HepG2 (cell line): ENCODE measurements at regions not wholly inside any gene's neighbourhood (a gene's known extent, or its start where the extent isn't known, plus 50 kb on each side); places are given as distances from the start of the nearest gene placed in this dataset.

Experiments used
- ATAC-seq: fragments of 200-7000 bp; cut with Tn5 transposase; 3 replicates; pipeline ENCODE4 v1.9.1; 2020; ENCODE audit warnings: mild to moderate bottlenecking, moderate library complexity
- BruUV-seq: library from RNA; stranded (reverse); fragments of 400-500 nt; replicated peaks from 2 replicates; lab custom pipeline; 2021; lab: Mats Ljungman, UMichigan
- CTCF ChIA-PET: fragments of 300-600 bp; formaldehyde crosslinking; extraction: SDS; loops from one replicate; lab custom pipeline; 2021; ENCODE audit warnings: low total read pairs, inconsistent platforms, low intra/inter-chr PET ratio; lab: Yijun Ruan, JAX
- POLR2A ChIA-PET: fragments of 350-600 bp; sonication (Branson Sonifier 250); formaldehyde crosslinking; loops from one replicate; lab custom pipeline; 2020; ENCODE audit warnings: antibody characterized with exemption, inconsistent platforms; lab: Yijun Ruan, JAX
- DNase-seq: peaks from one replicate; pipeline ENCODE4 v3.0.0-alpha.2; 2015; ENCODE audit warnings: low spot score
- FAIRE-seq: peaks from 3 replicates; lab custom pipeline; 2011; peaks lifted over from hg19 to GRCh38; lab: Jason Lieb, UNC
- H2AFZ ChIP-seq: one replicate; pipeline ENCODE4 v1.6.1; 2011; ENCODE audit warnings: low read length, inconsistent platforms
- H3K27ac ChIP-seq: fragments of 300-600 bp; 3 replicates; pipeline ENCODE4 v1.8.0; 2011; ENCODE audit warnings: mixed run types, mild to moderate bottlenecking, mixed read lengths, low read length, inconsistent platforms; ENCODE audit not compliant: insufficient read depth; ENCODE audit errors: extremely low read length
- H3K27me3 ChIP-seq, 2 experiments: fragments of 200-600 bp in 1 of 2; 2 replicates in 1 of 2; 3 replicates in 1 of 2; pipeline versions ENCODE4 v1.6.0 to v1.8.0; 2011; ENCODE audit warnings: low read length in 2 of 2, mild to moderate bottlenecking in 2 of 2, moderate library complexity in 2 of 2, inconsistent platforms in 1 of 2; ENCODE audit not compliant: insufficient read depth in 2 of 2, control insufficient read depth in 1 of 2
- H3K36me3 ChIP-seq, 2 experiments: fragments of 200-600 bp in 1 of 2; replicated peaks in 1 of 2; 2 replicates in 1 of 2; 3 replicates in 1 of 2; pipeline versions ENCODE4 v1.5.1 to v1.8.0; 2011; ENCODE audit warnings: low read length in 2 of 2, inconsistent platforms in 1 of 2; ENCODE audit not compliant: insufficient read depth in 2 of 2, control insufficient read depth in 1 of 2
- H3K4me1 ChIP-seq: 2 replicates; pipeline ENCODE4 v1.5.1; 2012; ENCODE audit warnings: low read length, inconsistent platforms; ENCODE audit not compliant: insufficient read depth
- H3K4me2 ChIP-seq: 2 replicates; pipeline ENCODE4 v1.6.0; 2011; ENCODE audit warnings: low read depth, low read length, inconsistent platforms
- H3K4me3 ChIP-seq, 3 experiments: fragments of 200-600 bp in 1 of 3; sonication (generic), shearing (Covaris generic) in 1 of 3; replicated peaks in 1 of 3; 2 replicates each; pipeline ENCODE4 v1.5.1; 2011 to 2016; ENCODE audit warnings: low read length in 3 of 3, inconsistent platforms in 2 of 3, low read depth in 2 of 3, mild to moderate bottlenecking in 2 of 3, control low read depth in 1 of 3, mixed read lengths in 1 of 3; ENCODE audit not compliant: insufficient read depth in 1 of 3
- H3K79me2 ChIP-seq: one replicate; pipeline ENCODE4 v1.6.1; 2011; ENCODE audit warnings: low read length, inconsistent platforms; ENCODE audit not compliant: insufficient read depth
- H3K9ac ChIP-seq: 2 replicates; pipeline ENCODE4 v1.6.0; 2011; ENCODE audit warnings: mild to moderate bottlenecking, low read depth, low read length, inconsistent platforms; ENCODE audit not compliant: insufficient read depth
- H3K9me3 ChIP-seq: 2 replicates; pipeline ENCODE4 v1.5.1; 2012; ENCODE audit warnings: mild to moderate bottlenecking, low read length
- H4K20me1 ChIP-seq: 2 replicates; pipeline ENCODE4 v1.6.0; 2011; ENCODE audit warnings: inconsistent platforms, mild to moderate bottlenecking, low read length, moderate library complexity; ENCODE audit not compliant: insufficient read depth
- GLMP ChIP-seq: sonication (generic); formaldehyde crosslinking; IDR thresholded peaks from 2 replicates; pipeline ENCODE4 v1.9.0; 2021; ENCODE audit warnings: missing genetic modification reagents, mild to moderate bottlenecking, borderline replicate concordance
- HNRNPL ChIP-seq: fragments of 200-400 bp; formaldehyde crosslinking; IDR thresholded peaks from 2 replicates; pipeline ENCODE4 v1.6.1; 2017; ENCODE audit warnings: mild to moderate bottlenecking, low read depth, low read length
- HOXA5 ChIP-seq: sonication (generic); formaldehyde crosslinking; IDR thresholded peaks from 2 replicates; pipeline ENCODE4 v1.4.0; 2020; ENCODE audit warnings: missing genetic modification reagents
- MBNL3 ChIP-seq: fragments of 250-450 bp; sonication (Bioruptor Pico); conservative IDR thresholded peaks from 2 replicates; pipeline ENCODE4 v1.8.0; 2022; ENCODE audit warnings: mild to moderate bottlenecking, inconsistent platforms
- NFIB ChIP-seq: sonication (generic); formaldehyde crosslinking; IDR thresholded peaks from 2 replicates; pipeline ENCODE4 v1.9.0; 2021; ENCODE audit warnings: missing genetic modification reagents, mild to moderate bottlenecking, borderline replicate concordance
- PAXIP1 ChIP-seq: sonication (generic); formaldehyde crosslinking; conservative IDR thresholded peaks from 2 replicates; pipeline ENCODE4 v1.4.0; 2020; ENCODE audit warnings: mild to moderate bottlenecking, missing genetic modification reagents, moderate library complexity
- RNF219 ChIP-seq: sonication (generic); formaldehyde crosslinking; IDR thresholded peaks from 2 replicates; pipeline ENCODE4 v1.5.0; 2020; ENCODE audit warnings: mild to moderate bottlenecking, missing genetic modification reagents
- SMARCE1 ChIP-seq: fragments of 450-650 bp; IDR thresholded peaks from 2 replicates; pipeline ENCODE4 v1.6.1; 2017; ENCODE audit warnings: borderline replicate concordance
- ZKSCAN1 ChIP-seq: fragments of 150-350 bp; IDR thresholded peaks from 2 replicates; pipeline ENCODE4 v1.6.1; 2014; ENCODE audit warnings: low read length
- ZNF430 ChIP-seq: sonication (generic); formaldehyde crosslinking; IDR thresholded peaks from 2 replicates; pipeline ENCODE4 v1.9.0; 2021; ENCODE audit warnings: mild to moderate bottlenecking, missing genetic modification reagents
- ZNF674 ChIP-seq: sonication (generic); formaldehyde crosslinking; IDR thresholded peaks from 2 replicates; pipeline ENCODE4 v1.5.0; 2020; ENCODE audit warnings: low read depth, mild to moderate bottlenecking, missing genetic modification reagents
- ZNF713 ChIP-seq: sonication (generic); formaldehyde crosslinking; IDR thresholded peaks from 2 replicates; pipeline ENCODE4 v1.4.0; 2020; ENCODE audit warnings: mild to moderate bottlenecking, missing genetic modification reagents
- ZNF720 ChIP-seq: sonication (generic); formaldehyde crosslinking; IDR thresholded peaks from 2 replicates; pipeline ENCODE4 v1.4.0; 2020; ENCODE audit warnings: missing genetic modification reagents
- ZNF841 ChIP-seq: sonication (generic); formaldehyde crosslinking; IDR thresholded peaks from 2 replicates; pipeline ENCODE4 v1.8.1; 2023; ENCODE audit warnings: missing genetic modification reagents, borderline replicate concordance
- WGBS: methylation state at CpG from one replicate; pipeline ENCODE4 v1.1.6; 2017; ENCODE audit warnings: low lambda C conversion rate; 5-methylcytosine and 5-hydroxymethylcytosine counted together
- in situ Hi-C: cut with HindIII; loops from 2 replicates; pipeline ENCODE4 v1.10.0; 2017; ENCODE audit warnings: low pct_unique_long_range_greater_than_20kb; ENCODE audit not compliant: extremely low pct_ligation_motif_present
- intact Hi-C: fragments of 100-400 bp; cut with micrococcal nuclease; formaldehyde crosslinking; loops from one replicate; pipeline ENCODE4 v1.10.0; 2022; ENCODE audit not compliant: unreplicated experiment

- no peak overlapping the region for H2AFZ ChIP-seq
- no peak overlapping the region for H3K27ac ChIP-seq
- FAIRE-seq: no peak
- DNase-seq: no peak
- CTCF ChIA-PET: no interaction called here
- no peak for ATAC-seq
- intact Hi-C loops: no loop called here
- BruUV-seq: no TSS peak
- in situ Hi-C loops: no loop called here
- TF ChIP-seq ZKSCAN1: no peak
- no peak for TF ChIP-seq ZNF841 (CRISPR knock-in tag)
- TF ChIP-seq ZNF430: no peak
- TF ChIP-seq ZNF674: no peak
- TF ChIP-seq PAXIP1 (CRISPR knock-in tag): no peak
- no peak for TF ChIP-seq HOXA5 (CRISPR knock-in tag)
- no peak for TF ChIP-seq ZNF713
- no peaks in the 10 kb centered on the region for H3K79me2 ChIP-seq
- H3K27me3 ChIP-seq: no peaks in the 10 kb centered on the region
- H3K9me3 ChIP-seq: peaks cover 2% of the 10 kb centered on the region; the same call in 1 of the 2 replicates
- no peak overlapping the region for H3K4me3 ChIP-seq
- POLR2A ChIA-PET: no interaction called here
- H4K20me1 ChIP-seq: no peaks in the 10 kb centered on the region
- H3K9ac ChIP-seq: no peak overlapping the region
- H3K36me3 ChIP-seq: no peaks in the 10 kb centered on the region
- no peak overlapping the region for H3K4me2 ChIP-seq
- no peaks in the 10 kb centered on the region for H3K4me1 ChIP-seq
Measured at GRCh38 chr3:95781598-95781997, 1032.8 kb upstream of the EPHA6 start.

- Histone ChIP-seq H3K27ac (no peak overlapping the region), H3K9me3 (no peaks in the 10 kb centered on the region), H3K4me1 (no peaks in the 10 kb centered on the region), H3K9ac (no peak overlapping the region), H3K4me3 (no peak overlapping the region), H3K36me3 (no peaks in the 10 kb centered on the region), H4K20me1 (no peaks in the 10 kb centered on the region), H3K79me2 (no peaks in the 10 kb centered on the region), H2AFZ (no peak overlapping the region), H3K4me2 (no peak overlapping the region), H3K27me3 (no peaks in the 10 kb centered on the region)
- BruUV-seq: no TSS peak
- ATAC-seq (no peak), DNase-seq (no peak), FAIRE-seq (no peak)
- ChIA-PET POLR2A (no interaction called here), CTCF (no interaction called here)
- WGBS: 0% methylated on average over 1 of the region's 1 CpG
- intact Hi-C loops (no loop called here), in situ Hi-C loops (no loop called here)
- TF ChIP-seq GLMP (CRISPR knock-in tag): no peak
- no peak for TF ChIP-seq ZNF720 (CRISPR knock-in tag)
- TF ChIP-seq HNRNPL: no peak
- no peak for TF ChIP-seq SMARCE1
- no peak for TF ChIP-seq MBNL3 (CRISPR knock-in tag)
- TF ChIP-seq NFIB (CRISPR knock-in tag): no peak
- no peak for TF ChIP-seq RNF219 (CRISPR knock-in tag)
Measured at GRCh38 chr3:95789111-95789510, 1025.3 kb upstream of the EPHA6 start.
